ENCODE measurements at regions not wholly inside any gene's neighbourhood (a gene's known extent, or its start where the extent isn't known, plus 50 kb on each side); places are given as distances from the start of the nearest gene placed in this dataset.

GRCh38 chr6:22825210-22825609 is 255.8 kb downstream of the HDGFL1 start:
- no peak for TF ChIP-seq CTCF (IDR thresholded peaks at IDR 0.05)
- no peak for TF ChIP-seq POLR2A (IDR thresholded peaks at IDR 0.05)

Data from transverse colon (tissue), 3 donors.